Endothelial cell (in vitro differentiated cells): ENCODE measurements at regions not wholly inside any gene's neighbourhood (a gene's known extent, or its start where the extent isn't known, plus 50 kb on each side); places are given as distances from the start of the nearest gene placed in this dataset.
"Not testable (repeated sequence)": the region's sequence is repeated elsewhere in the genome, so short reads cannot be mapped to it uniquely, and the experiment has no call there.

ENCODE experiments used
- DNase-seq: peaks from one replicate; pipeline ENCODE4 v3.0.0; 2021; ENCODE audit warnings: low spot score
- H3K27ac Mint-ChIP-seq: one replicate; pipeline ENCODE4 v1.8.0; 2021; ENCODE audit warnings: mixed read lengths, inconsistent platforms; ENCODE audit not compliant: unreplicated experiment
- H3K27me3 Mint-ChIP-seq: one replicate; pipeline ENCODE4 v1.8.0; 2021; ENCODE audit warnings: mild to moderate bottlenecking, moderate library complexity, mixed read lengths, inconsistent platforms; ENCODE audit not compliant: unreplicated experiment
- H3K36me3 Mint-ChIP-seq: one replicate; pipeline ENCODE4 v1.8.0; 2021; ENCODE audit warnings: mild to moderate bottlenecking, low read depth, mixed read lengths, inconsistent platforms; ENCODE audit not compliant: unreplicated experiment
- H3K4me1 Mint-ChIP-seq: one replicate; pipeline ENCODE4 v1.8.0; 2021; ENCODE audit warnings: mild to moderate bottlenecking, mixed read lengths, inconsistent platforms; ENCODE audit not compliant: unreplicated experiment
- H3K4me3 Mint-ChIP-seq: one replicate; pipeline ENCODE4 v1.8.0; 2021; ENCODE audit warnings: mild to moderate bottlenecking, mixed read lengths, inconsistent platforms; ENCODE audit not compliant: unreplicated experiment
- H3K9me3 Mint-ChIP-seq: one replicate; pipeline ENCODE4 v1.8.0; 2021; ENCODE audit warnings: mixed read lengths, inconsistent platforms; ENCODE audit not compliant: unreplicated experiment
- TF ChIP-seq, protein P1 (sequence below): fragments of 200-600 bp; sonication (generic); IDR thresholded peaks from one replicate; pipeline ENCODE4 v1.5.0; 2021; ENCODE audit warnings: antibody characterized with exemption; ENCODE audit not compliant: unreplicated experiment

DNA sequence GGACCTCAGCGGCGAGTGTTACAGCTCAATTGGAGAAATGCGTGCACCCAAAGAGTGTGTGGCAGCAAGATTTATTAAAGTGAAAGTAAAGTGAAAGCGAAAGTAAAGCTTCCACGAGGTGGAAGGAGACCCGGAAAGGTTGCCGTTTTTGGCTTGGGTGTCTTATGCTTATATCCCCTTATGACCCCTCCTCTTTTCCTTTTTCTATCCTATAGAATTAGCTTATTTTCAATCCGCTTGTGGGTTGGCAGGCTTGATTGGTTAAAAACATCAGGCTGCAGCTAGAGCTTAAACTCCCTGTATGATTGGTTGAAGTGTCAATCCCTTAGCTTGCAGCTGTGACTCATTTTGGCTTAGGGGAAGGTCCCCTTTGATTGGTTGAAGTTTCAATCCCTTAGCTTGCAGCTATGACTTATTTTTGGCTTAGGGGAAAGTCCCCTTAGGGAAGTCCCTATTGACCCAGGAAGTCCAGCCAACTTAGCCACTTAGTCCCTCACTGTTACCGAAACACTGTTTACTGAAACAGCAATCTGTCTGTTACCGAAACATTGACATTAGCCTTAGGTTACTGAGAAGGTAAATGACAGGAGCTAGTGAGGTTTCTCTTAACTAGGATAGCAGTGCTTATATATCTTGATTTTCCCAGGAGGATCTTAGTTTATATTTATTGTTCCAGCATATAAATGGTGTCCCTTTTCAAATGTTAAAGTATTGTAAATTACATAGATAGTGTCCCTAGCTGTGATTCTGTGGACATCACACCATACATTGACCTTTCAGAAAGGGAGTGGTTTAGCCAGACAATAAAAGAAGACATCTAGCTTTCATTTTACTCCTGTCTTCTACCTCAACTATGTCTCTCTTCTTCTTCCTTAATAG lies 575.8 kb downstream of the DACH1 start:
- Mint-ChIP-seq H3K4me1 (peaks cover 7% of the 10 kb centered on the region), H3K4me3 (no peak overlapping the region), H3K27me3 (no peaks in the 10 kb centered on the region), H3K36me3 (no peaks in the 10 kb centered on the region), H3K9me3 (no peaks in the 10 kb centered on the region), H3K27ac (no peak overlapping the region)
- TF ChIP-seq, protein P1, sequence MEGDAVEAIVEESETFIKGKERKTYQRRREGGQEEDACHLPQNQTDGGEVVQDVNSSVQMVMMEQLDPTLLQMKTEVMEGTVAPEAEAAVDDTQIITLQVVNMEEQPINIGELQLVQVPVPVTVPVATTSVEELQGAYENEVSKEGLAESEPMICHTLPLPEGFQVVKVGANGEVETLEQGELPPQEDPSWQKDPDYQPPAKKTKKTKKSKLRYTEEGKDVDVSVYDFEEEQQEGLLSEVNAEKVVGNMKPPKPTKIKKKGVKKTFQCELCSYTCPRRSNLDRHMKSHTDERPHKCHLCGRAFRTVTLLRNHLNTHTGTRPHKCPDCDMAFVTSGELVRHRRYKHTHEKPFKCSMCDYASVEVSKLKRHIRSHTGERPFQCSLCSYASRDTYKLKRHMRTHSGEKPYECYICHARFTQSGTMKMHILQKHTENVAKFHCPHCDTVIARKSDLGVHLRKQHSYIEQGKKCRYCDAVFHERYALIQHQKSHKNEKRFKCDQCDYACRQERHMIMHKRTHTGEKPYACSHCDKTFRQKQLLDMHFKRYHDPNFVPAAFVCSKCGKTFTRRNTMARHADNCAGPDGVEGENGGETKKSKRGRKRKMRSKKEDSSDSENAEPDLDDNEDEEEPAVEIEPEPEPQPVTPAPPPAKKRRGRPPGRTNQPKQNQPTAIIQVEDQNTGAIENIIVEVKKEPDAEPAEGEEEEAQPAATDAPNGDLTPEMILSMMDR: no peak
- DNase-seq: no peak

DNA sequence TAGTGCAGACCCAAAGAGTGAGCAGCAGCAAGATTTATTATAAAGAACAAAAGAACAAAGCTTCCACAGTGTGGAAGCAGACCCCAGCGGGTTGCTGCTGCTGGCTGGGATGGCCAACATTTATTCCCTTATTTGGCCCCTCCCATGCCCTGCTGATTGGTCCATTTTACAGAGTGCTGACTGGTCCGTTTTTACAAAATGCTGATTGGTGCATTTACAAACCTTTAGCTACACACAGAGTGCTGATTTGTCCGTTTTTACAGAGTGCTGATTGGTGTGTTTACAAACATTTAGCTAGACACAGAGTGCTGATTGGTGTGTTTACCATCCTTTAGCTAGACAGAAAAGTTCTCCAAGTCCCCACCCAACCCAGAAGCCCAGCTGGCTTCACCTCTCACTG lies 577.0 kb downstream of the DACH1 start:
- H3K4me3 Mint-ChIP-seq, H3K36me3 Mint-ChIP-seq, H3K4me1 Mint-ChIP-seq, H3K9me3 Mint-ChIP-seq, H3K27me3 Mint-ChIP-seq, DNase-seq, H3K27ac Mint-ChIP-seq: not testable (repeated sequence)

DNA sequence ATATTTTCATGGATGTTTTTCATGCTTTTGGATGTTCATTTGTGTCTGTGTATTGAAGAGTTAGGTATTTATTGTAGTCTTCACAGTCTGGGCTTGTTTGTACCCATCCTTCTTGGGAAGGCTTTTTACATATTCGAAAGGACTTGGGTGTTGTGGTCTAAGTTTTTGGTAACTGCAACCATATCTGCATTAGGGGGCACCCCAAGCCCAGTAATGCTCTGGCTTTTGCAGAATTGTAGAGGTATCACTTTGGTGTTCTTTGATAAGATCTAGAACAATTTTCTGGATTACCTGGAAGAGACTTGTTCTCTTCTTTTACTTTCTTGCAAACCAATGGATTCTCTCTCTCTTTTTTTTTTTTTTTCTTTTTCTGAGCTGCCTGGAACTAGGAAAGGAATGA lies 581.3 kb downstream of the DACH1 start:
- H3K27ac Mint-ChIP-seq: no peak overlapping the region
- H3K4me1 Mint-ChIP-seq: no peaks in the 10 kb centered on the region
- H3K4me3 Mint-ChIP-seq: no peak overlapping the region
- H3K36me3 Mint-ChIP-seq: no peaks in the 10 kb centered on the region
- DNase-seq: no peak
- no peaks in the 10 kb centered on the region for H3K27me3 Mint-ChIP-seq
- no peaks in the 10 kb centered on the region for H3K9me3 Mint-ChIP-seq
- TF ChIP-seq, protein P1: no peak

DNA sequence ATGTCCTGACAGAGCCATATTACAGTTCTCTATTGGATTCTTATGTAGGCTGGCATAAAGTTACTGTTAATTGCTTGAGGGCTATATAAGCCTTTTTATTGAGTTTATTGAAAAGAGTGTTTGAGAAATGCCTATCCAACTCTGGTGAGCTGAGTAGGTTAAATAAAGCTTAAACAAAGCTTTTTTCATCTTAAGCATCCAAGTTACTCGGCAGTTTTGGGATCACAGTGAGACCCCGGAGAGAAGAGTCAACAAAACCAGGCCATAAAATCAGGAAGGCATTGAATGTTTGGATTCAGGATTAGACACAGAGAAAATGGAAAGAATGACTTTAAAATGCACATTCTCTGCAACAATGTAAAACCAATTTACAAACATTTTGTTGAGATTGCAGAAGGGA lies 588.5 kb downstream of the DACH1 start:
- Mint-ChIP-seq H3K9me3 (no peaks in the 10 kb centered on the region), H3K4me1 (no peaks in the 10 kb centered on the region), H3K4me3 (no peak overlapping the region), H3K27me3 (no peaks in the 10 kb centered on the region), H3K27ac (no peak overlapping the region), H3K36me3 (no peaks in the 10 kb centered on the region)
- DNase-seq: no peak
- TF ChIP-seq, protein P1: no peak

DNA sequence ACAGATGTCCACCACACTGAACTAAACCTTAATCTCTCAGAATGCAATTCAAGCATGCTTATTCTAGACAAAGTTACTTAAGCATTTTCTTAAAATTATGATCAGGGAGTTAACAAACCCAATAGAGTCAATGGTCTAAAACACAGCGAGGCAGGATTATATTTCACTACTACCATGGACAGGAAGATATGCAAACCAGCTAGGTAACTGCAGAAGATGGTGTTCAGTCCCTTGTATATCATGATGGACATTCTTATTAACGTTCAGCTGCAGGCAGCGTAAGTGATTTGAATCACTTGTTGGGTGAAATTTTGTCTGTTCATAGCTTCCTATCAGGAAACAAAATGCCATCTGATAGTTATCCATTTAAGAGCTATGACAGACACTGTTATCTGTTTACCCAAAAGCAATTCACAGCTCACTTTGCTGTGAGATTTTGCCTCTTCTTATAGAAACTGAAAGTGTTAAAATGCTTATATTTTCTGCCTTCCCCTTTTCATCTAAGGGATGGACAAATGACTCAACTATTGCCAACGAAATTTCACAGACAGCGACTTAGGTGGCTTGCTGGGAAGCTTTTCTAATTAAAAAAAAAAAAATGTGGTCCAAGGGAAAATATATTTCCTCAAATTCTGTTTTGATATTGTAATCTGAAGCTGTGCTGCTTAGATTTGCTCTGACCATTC lies 591.9 kb downstream of the DACH1 start:
- H3K4me3 Mint-ChIP-seq: no peak overlapping the region
- DNase-seq: no peak
- no peaks in the 10 kb centered on the region for H3K4me1 Mint-ChIP-seq
- TF ChIP-seq, protein P1: no peak
- H3K9me3 Mint-ChIP-seq: no peaks in the 10 kb centered on the region
- no peak overlapping the region for H3K27ac Mint-ChIP-seq
- H3K36me3 Mint-ChIP-seq: no peaks in the 10 kb centered on the region
- no peaks in the 10 kb centered on the region for H3K27me3 Mint-ChIP-seq
